ENCODE measurements at regions not wholly inside any gene's neighbourhood (a gene's known extent, or its start where the extent isn't known, plus 50 kb on each side); places are given as distances from the start of the nearest gene placed in this dataset.

DNA sequence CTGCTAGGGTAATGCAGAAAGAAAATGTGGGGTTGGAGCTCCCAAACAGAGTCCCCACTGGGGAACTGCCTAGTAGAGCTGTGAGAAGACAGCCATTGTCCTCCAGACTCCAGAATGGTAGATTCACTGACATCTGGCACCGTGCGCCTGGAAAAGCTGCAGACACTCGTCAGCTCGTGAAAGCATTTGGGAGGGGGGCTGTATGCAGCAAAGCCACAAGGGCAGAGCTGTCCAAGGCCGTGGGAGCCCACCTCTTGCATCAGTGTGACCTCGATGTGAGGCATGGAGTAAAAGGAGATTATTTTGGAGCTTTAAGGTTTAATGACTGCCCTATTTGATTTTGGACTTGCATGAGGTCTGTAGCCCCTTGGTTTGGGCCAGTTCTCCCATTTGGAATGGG lies 242.9 kb downstream of the VGLL3 start (continued):
- TF ChIP-seq IRF4 (IDR thresholded peaks at IDR 0.05; ENCODE audit: low read depth, low read length) (no peak), BHLHE40 (IDR thresholded peaks at IDR 0.05; ENCODE audit: borderline replicate concordance in 1 of 2, low read depth in 2 of 2, low read length in 1 of 2) (no peak), GABPA (IDR thresholded peaks at IDR 0.05; ENCODE audit: low read depth) (no peak)
- TF ChIP-seq, protein P1, sequence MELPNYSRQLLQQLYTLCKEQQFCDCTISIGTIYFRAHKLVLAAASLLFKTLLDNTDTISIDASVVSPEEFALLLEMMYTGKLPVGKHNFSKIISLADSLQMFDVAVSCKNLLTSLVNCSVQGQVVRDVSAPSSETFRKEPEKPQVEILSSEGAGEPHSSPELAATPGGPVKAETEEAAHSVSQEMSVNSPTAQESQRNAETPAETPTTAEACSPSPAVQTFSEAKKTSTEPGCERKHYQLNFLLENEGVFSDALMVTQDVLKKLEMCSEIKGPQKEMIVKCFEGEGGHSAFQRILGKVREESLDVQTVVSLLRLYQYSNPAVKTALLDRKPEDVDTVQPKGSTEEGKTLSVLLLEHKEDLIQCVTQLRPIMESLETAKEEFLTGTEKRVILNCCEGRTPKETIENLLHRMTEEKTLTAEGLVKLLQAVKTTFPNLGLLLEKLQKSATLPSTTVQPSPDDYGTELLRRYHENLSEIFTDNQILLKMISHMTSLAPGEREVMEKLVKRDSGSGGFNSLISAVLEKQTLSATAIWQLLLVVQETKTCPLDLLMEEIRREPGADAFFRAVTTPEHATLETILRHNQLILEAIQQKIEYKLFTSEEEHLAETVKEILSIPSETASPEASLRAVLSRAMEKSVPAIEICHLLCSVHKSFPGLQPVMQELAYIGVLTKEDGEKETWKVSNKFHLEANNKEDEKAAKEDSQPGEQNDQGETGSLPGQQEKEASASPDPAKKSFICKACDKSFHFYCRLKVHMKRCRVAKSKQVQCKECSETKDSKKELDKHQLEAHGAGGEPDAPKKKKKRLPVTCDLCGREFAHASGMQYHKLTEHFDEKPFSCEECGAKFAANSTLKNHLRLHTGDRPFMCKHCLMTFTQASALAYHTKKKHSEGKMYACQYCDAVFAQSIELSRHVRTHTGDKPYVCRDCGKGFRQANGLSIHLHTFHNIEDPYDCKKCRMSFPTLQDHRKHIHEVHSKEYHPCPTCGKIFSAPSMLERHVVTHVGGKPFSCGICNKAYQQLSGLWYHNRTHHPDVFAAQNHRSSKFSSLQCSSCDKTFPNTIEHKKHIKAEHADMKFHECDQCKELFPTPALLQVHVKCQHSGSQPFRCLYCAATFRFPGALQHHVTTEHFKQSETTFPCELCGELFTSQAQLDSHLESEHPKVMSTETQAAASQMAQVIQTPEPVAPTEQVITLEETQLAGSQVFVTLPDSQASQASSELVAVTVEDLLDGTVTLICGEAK (IDR thresholded peaks at IDR 0.05; ENCODE audit: borderline replicate concordance): no peak

DNA sequence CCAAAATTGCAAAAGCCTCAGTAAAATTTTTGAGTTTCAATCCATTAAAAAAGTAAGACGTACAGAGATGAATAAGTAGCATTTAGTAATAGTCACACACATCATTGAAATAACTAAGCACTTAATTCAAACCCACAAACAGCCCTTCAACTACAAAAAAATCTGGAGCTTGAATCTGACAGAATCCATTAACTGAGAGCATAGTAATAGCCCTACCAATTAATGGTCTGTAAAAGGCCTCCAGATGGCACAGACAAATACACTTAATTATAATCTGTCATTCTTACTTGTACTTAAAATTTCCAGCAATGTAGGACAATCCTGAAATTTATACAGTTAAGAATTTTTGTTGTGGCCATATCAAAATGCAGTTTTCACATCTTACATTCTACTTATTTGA lies 246.9 kb downstream of the VGLL3 start:
- H3K9me3 ChIP-seq (replicated peaks; ENCODE audit: control insufficient read depth, insufficient read depth, low read length): no peaks in the 10 kb centered on the region
- WGBS (ENCODE audit: insufficient coverage, insufficient replicate concordance, low lambda C conversion rate, missing lambda C conversion rate): 0% methylated on average over 1 of the region's 1 CpG
- no peaks in the 10 kb centered on the region for H3K27me3 ChIP-seq (replicated peaks in 1 of 2; ENCODE audit: control insufficient read depth in 2 of 2, insufficient read depth in 2 of 2, low read length in 1 of 2)
- DNase-seq (ENCODE audit: low read depth, low spot score) (no peak), FAIRE-seq (no peak), ATAC-seq (no peak)
- SMC1A ChIA-PET (ENCODE audit: uncharacterized antibody, unreplicated experiment): no interaction called here
- no peak overlapping the region for H3K4me2 ChIP-seq (ENCODE audit: control insufficient read depth, insufficient read depth)
- H3K36me3 ChIP-seq (ENCODE audit: control insufficient read depth in 2 of 2, insufficient read depth in 2 of 2, low read length in 1 of 2): no peaks in the 10 kb centered on the region
- in situ Hi-C loops (cut with MboI) (no loop called here), intact Hi-C loops (cut with micrococcal nuclease; ENCODE audit: unreplicated experiment) (no loop called here)
- no peaks in the 10 kb centered on the region for H3K79me2 ChIP-seq (ENCODE audit: control insufficient read depth, insufficient read depth, low read length)
- no peaks in the 10 kb centered on the region for H4K20me1 ChIP-seq (ENCODE audit: control insufficient read depth, insufficient read depth)
- BruUV-seq (replicated peaks): no TSS peak
- CTCF ChIA-PET: no interaction called here
- H3K4me3 ChIP-seq: no peak overlapping the region
- H3K27ac ChIP-seq (ENCODE audit: control insufficient read depth, insufficient read depth): no peak overlapping the region
- RAD21 ChIA-PET (ENCODE audit: unreplicated experiment): no interaction called here
- POLR2A ChIA-PET: no interaction called here
- H3K4me1 ChIP-seq (ENCODE audit: control insufficient read depth, insufficient read depth, low read length): no peaks in the 10 kb centered on the region
- H3K9ac ChIP-seq (ENCODE audit: control insufficient read depth, insufficient read depth, low read length): no peak overlapping the region
- H2AFZ ChIP-seq (ENCODE audit: control insufficient read depth, low read depth, low read length): no peak overlapping the region
- no peak for TF ChIP-seq YY1 (IDR thresholded peaks at IDR 0.05; ENCODE audit: low read depth, low read length)
- no peak for TF ChIP-seq TCF7 (IDR thresholded peaks at IDR 0.05; ENCODE audit: borderline replicate concordance)
- TF ChIP-seq, protein P2, sequence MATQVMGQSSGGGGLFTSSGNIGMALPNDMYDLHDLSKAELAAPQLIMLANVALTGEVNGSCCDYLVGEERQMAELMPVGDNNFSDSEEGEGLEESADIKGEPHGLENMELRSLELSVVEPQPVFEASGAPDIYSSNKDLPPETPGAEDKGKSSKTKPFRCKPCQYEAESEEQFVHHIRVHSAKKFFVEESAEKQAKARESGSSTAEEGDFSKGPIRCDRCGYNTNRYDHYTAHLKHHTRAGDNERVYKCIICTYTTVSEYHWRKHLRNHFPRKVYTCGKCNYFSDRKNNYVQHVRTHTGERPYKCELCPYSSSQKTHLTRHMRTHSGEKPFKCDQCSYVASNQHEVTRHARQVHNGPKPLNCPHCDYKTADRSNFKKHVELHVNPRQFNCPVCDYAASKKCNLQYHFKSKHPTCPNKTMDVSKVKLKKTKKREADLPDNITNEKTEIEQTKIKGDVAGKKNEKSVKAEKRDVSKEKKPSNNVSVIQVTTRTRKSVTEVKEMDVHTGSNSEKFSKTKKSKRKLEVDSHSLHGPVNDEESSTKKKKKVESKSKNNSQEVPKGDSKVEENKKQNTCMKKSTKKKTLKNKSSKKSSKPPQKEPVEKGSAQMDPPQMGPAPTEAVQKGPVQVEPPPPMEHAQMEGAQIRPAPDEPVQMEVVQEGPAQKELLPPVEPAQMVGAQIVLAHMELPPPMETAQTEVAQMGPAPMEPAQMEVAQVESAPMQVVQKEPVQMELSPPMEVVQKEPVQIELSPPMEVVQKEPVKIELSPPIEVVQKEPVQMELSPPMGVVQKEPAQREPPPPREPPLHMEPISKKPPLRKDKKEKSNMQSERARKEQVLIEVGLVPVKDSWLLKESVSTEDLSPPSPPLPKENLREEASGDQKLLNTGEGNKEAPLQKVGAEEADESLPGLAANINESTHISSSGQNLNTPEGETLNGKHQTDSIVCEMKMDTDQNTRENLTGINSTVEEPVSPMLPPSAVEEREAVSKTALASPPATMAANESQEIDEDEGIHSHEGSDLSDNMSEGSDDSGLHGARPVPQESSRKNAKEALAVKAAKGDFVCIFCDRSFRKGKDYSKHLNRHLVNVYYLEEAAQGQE (IDR thresholded peaks at IDR 0.05; ENCODE audit: low read depth, low read length): no peak
- no peak for TF ChIP-seq ZNF274 (IDR thresholded peaks at IDR 0.05; ENCODE audit: insufficient read depth, insufficient read length)
- TF ChIP-seq, protein P3, sequence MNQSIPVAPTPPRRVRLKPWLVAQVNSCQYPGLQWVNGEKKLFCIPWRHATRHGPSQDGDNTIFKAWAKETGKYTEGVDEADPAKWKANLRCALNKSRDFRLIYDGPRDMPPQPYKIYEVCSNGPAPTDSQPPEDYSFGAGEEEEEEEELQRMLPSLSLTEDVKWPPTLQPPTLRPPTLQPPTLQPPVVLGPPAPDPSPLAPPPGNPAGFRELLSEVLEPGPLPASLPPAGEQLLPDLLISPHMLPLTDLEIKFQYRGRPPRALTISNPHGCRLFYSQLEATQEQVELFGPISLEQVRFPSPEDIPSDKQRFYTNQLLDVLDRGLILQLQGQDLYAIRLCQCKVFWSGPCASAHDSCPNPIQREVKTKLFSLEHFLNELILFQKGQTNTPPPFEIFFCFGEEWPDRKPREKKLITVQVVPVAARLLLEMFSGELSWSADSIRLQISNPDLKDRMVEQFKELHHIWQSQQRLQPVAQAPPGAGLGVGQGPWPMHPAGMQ (IDR thresholded peaks at IDR 0.05; ENCODE audit: borderline replicate concordance): no peak
- TF ChIP-seq SREBF2 (IDR thresholded peaks at IDR 0.05; ENCODE audit: low read length): no peak
- no peak for TF ChIP-seq ATF7 (IDR thresholded peaks at IDR 0.05; ENCODE audit: low read depth)
- TF ChIP-seq CBX5 (IDR thresholded peaks at IDR 0.05; ENCODE audit: low read depth): no peak
- TF ChIP-seq WRNIP1 (IDR thresholded peaks at IDR 0.05; ENCODE audit: borderline replicate concordance, low read depth, low read length): no peak
- no peak for TF ChIP-seq RAD51 (IDR thresholded peaks at IDR 0.05)
- TF ChIP-seq NRF1 (conservative IDR thresholded peaks at IDR 0.05; ENCODE audit: low read depth, low read length): no peak
- no peak for TF ChIP-seq BHLHE40 (IDR thresholded peaks at IDR 0.05; ENCODE audit: borderline replicate concordance in 1 of 2, low read depth in 2 of 2, low read length in 1 of 2)
- no peak for TF ChIP-seq SUPT20H (IDR thresholded peaks at IDR 0.05; ENCODE audit: borderline replicate concordance, control insufficient read depth, low read depth, low read length)
